BJ (cell line): ENCODE measurements at regions not wholly inside any gene's neighbourhood (a gene's known extent, or its start where the extent isn't known, plus 50 kb on each side); places are given as distances from the start of the nearest gene placed in this dataset.

Experiments
- CTCF ChIA-PET: fragments of 350-600 bp; formaldehyde crosslinking; extraction: SDS; loops from one replicate; lab custom pipeline; 2021; ENCODE audit warnings: antibody characterized with exemption, inconsistent platforms; lab: Yijun Ruan, JAX
- POLR2A ChIA-PET: fragments of 300-600 bp; sonication (Branson Sonifier 250); formaldehyde crosslinking; extraction: SDS; loops from one replicate; lab custom pipeline; 2021; ENCODE audit warnings: antibody characterized with exemption; lab: Charles Lee
- DNase-seq: peaks from one replicate; pipeline ENCODE4 v3.0.0-alpha.2; 2011; ENCODE audit warnings: low read depth
- H3K27me3 ChIP-seq: 2 replicates; pipeline ENCODE4 v1.6.0; 2011; ENCODE audit warnings: low read length; ENCODE audit not compliant: control insufficient read depth, insufficient read depth
- H3K36me3 ChIP-seq: 2 replicates; pipeline ENCODE4 v1.5.1; 2011; ENCODE audit warnings: low read length; ENCODE audit not compliant: control insufficient read depth, insufficient read depth
- H3K4me3 ChIP-seq: 2 replicates; pipeline ENCODE4 v1.5.1; 2011; ENCODE audit warnings: low read depth, mild to moderate bottlenecking, control low read depth, low read length
- TF ChIP-seq, protein P1 (sequence below): IDR thresholded peaks from 2 replicates; pipeline ENCODE4 v1.5.1; 2011; ENCODE audit warnings: low read depth, mild to moderate bottlenecking, control low read depth, inconsistent platforms, low read length, moderate library complexity; ENCODE audit not compliant: insufficient read depth

DNA sequence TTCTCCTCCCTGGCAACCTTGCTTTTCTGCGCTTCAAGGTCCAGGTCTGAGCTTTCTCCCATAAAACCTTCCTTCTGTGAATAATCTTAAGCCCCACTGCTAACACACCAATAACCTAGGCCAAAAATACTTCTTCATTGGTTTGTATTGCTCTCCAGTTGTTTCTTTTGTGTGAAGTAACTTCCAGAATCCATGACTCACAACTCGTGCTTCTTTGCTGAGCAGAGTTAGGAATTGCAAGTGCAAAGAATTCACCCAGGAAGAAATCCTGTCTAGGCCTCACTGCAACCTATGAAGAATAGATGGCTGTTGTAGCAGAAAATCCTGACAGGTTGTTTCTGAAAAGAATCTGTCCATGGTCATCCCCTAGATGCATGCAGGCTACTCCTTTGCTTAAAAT lies 295.7 kb downstream of the MED10 start:
- H3K4me3 ChIP-seq = no peak overlapping the region
- TF ChIP-seq, protein P1, sequence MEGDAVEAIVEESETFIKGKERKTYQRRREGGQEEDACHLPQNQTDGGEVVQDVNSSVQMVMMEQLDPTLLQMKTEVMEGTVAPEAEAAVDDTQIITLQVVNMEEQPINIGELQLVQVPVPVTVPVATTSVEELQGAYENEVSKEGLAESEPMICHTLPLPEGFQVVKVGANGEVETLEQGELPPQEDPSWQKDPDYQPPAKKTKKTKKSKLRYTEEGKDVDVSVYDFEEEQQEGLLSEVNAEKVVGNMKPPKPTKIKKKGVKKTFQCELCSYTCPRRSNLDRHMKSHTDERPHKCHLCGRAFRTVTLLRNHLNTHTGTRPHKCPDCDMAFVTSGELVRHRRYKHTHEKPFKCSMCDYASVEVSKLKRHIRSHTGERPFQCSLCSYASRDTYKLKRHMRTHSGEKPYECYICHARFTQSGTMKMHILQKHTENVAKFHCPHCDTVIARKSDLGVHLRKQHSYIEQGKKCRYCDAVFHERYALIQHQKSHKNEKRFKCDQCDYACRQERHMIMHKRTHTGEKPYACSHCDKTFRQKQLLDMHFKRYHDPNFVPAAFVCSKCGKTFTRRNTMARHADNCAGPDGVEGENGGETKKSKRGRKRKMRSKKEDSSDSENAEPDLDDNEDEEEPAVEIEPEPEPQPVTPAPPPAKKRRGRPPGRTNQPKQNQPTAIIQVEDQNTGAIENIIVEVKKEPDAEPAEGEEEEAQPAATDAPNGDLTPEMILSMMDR = no peak
- no peak for DNase-seq
- POLR2A ChIA-PET = no interaction called here
- H3K27me3 ChIP-seq = no peaks in the 10 kb centered on the region
- no peaks in the 10 kb centered on the region for H3K36me3 ChIP-seq
- CTCF ChIA-PET = no interaction called here

DNA sequence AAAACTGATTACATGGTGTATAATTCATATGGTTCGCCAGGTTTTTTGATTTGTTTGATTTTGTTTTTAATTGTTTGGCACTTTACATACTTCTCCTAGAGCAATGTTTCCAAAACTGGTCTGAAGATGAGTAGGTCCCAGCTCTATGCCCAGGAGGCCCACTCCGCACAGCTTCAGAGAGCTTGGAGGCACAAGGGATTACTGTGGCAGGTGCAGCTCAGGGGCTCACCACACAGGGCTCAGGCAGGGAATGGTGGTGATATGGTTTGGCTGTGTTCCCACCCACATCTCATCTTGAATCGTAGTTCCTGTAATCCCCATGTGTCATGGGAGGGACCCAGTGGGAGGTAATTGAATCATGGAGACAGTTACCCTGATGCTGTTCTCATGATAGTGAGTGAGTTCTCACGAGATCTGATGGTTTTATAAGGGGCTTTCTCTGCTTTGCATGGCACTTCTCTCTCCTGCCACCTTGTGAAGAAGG lies 296.6 kb downstream of the MED10 start:
- TF ChIP-seq, protein P1 = no peak
- Histone ChIP-seq H3K36me3 (no peaks in the 10 kb centered on the region), H3K27me3 (no peaks in the 10 kb centered on the region), H3K4me3 (no peak overlapping the region)
- DNase-seq = no peak
- ChIA-PET POLR2A (no interaction called here), CTCF (no interaction called here)

DNA sequence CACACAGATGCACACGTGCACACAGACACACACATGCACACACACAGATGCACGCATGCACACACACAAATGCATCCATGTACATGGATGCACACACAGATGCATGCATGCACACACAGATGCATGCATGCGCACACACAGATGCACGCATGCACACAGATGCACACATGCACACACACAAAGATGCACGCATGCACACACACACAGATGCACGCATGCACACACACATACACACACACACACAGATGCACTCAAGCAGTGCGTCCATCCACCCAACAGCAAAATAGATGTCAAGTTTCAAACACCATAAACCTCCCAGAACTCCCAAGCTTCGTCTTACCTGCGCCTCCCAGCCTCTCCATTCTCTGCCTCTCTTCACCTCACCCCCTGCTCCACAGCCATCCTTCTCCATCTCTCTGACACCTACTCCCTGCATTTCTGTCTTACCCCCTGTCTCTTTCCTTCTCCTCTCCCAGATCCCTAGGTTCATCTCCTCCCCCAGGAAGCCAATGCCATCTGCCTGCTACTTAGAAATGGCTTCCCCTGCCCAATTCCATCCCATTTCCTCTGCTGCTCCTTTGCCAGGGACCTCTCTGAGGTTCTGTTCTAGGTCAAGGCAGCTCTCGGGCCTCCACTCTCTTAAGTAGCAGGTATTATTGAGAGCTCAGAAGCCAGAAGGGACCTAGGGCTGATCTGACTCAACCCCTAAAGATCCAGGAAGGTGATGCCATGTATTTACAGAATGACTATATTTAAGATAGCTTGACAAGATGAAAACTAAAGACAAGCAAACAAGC lies 297.2 kb downstream of the MED10 start:
- H3K4me3 ChIP-seq = no peak overlapping the region
- ChIA-PET POLR2A (no interaction called here), CTCF (no interaction called here)
- TF ChIP-seq, protein P1 = no peak
- H3K27me3 ChIP-seq = no peaks in the 10 kb centered on the region
- DNase-seq = no peak
- H3K36me3 ChIP-seq = no peaks in the 10 kb centered on the region

DNA sequence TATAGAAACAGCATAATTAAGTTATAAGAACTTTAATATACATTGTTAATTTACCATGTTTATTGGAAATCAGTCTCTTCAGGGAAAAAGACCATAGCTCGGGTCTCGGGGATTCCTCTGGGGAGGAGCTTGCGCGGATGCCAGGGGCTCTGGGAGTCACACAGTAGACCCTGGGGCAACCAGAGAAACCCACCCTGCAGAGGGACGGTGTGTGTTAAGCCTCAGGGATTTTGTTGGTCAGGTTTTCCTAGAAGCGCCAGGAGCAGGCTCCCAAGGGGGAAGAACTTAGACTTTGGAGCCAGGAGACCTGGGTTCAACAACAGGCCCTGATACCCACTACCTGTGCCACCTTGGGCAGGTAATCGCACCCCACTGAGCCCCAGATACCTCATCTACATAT lies 297.9 kb downstream of the MED10 start:
- no peaks in the 10 kb centered on the region for H3K36me3 ChIP-seq
- ChIA-PET POLR2A (no interaction called here), CTCF (no interaction called here)
- no peak for DNase-seq
- H3K4me3 ChIP-seq = no peak overlapping the region
- TF ChIP-seq, protein P1 = no peak
- H3K27me3 ChIP-seq = no peaks in the 10 kb centered on the region

DNA sequence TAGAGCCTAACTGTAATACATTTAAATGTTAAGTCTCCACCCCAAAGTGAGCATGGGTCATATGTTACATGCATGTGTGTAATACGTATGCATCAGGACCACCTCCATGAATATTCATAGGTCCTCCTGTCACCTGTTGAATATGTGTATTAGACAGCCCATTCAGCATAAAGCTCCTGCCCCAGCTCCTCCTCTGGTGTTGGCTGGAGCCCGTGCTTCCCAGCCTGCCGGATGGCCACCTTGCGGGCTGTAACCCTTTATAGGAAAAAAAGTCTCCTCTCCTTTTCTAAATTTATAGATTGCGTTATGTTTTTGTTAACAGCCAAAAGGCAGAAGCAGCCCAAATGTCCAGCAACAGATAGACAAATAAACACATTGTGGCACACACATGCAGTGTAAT lies 299.5 kb downstream of the MED10 start:
- DNase-seq = no peak
- no peaks in the 10 kb centered on the region for H3K36me3 ChIP-seq
- ChIA-PET CTCF (no interaction called here), POLR2A (no interaction called here)
- no peaks in the 10 kb centered on the region for H3K27me3 ChIP-seq
- H3K4me3 ChIP-seq = no peak overlapping the region
- TF ChIP-seq, protein P1 = no peak
